ENCODE measurements at regions not wholly inside any gene's neighbourhood (a gene's known extent, or its start where the extent isn't known, plus 50 kb on each side); places are given as distances from the start of the nearest gene placed in this dataset.

DNA sequence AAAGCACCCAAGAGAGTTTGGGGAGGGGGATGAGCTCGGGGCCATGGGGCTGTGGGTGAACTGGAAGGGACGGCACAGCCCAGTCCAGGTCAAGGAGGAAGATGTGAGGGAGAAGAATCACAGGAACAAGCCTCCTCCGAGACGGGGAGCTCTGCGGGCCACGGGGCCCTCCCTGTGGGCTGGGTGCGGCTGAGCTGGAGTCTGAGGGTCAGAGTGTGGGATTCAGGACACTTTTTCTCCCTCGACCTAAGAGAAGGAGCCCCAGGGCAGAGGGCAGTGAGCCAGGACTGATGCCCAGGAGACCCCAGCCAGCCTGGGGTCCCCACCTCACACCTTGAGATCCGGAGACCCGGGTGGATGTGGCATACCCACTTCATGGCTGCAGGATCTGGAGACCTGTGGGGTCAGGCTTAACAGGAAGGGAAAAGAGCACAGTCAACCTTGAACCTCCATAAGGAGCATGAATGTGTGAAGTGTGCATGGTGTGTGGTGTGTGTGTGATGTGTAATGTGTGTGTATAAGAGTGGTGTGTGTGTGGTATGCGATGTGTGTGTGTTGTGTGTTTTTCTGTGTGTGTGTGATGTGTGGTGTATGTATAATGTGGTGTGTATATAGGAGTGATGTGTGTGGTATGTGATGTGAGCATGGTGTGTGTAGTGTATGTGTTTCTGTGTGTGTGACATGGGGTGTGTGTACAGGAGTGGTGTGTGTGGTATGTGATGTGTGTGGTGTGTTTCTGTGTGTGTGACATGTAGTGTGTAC, 504.6 kb downstream of the BRD1 start:
- TF ChIP-seq, protein P1, sequence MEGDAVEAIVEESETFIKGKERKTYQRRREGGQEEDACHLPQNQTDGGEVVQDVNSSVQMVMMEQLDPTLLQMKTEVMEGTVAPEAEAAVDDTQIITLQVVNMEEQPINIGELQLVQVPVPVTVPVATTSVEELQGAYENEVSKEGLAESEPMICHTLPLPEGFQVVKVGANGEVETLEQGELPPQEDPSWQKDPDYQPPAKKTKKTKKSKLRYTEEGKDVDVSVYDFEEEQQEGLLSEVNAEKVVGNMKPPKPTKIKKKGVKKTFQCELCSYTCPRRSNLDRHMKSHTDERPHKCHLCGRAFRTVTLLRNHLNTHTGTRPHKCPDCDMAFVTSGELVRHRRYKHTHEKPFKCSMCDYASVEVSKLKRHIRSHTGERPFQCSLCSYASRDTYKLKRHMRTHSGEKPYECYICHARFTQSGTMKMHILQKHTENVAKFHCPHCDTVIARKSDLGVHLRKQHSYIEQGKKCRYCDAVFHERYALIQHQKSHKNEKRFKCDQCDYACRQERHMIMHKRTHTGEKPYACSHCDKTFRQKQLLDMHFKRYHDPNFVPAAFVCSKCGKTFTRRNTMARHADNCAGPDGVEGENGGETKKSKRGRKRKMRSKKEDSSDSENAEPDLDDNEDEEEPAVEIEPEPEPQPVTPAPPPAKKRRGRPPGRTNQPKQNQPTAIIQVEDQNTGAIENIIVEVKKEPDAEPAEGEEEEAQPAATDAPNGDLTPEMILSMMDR (IDR thresholded peaks at IDR 0.05), result no peak
- no peak for TF ChIP-seq POLR2A (IDR thresholded peaks at IDR 0.05)
